GM12878 (cell line): ENCODE measurements at regions not wholly inside any gene's neighbourhood (a gene's known extent, or its start where the extent isn't known, plus 50 kb on each side); places are given as distances from the start of the nearest gene placed in this dataset.

Experiments
- ATAC-seq: fragments of 200-7000 bp; cut with Tn5 transposase; 3 replicates; pipeline ENCODE4 v1.9.1; 2020; ENCODE audit warnings: mild to moderate bottlenecking, moderate library complexity
- BruUV-seq: library from RNA; stranded (reverse); fragments of 400-500 nt; replicated peaks from 2 replicates; lab custom pipeline; 2021; lab: Mats Ljungman, UMichigan
- CTCF ChIA-PET: fragments of 300-600 bp; sonication (Branson Sonifier 250); formaldehyde crosslinking; extraction: SDS; loops from one replicate; lab custom pipeline; 2021; ENCODE audit warnings: inconsistent platforms; lab: Yijun Ruan, JAX
- POLR2A ChIA-PET: fragments of 350-600 bp; formaldehyde crosslinking; extraction: SDS; loops from one replicate; lab custom pipeline; 2021; ENCODE audit warnings: inconsistent platforms; lab: Charles Lee
- RAD21 ChIA-PET: fragments of 300-600 bp; sonication (Branson Sonifier 250); formaldehyde crosslinking; loops from one replicate; lab custom pipeline; 2023; ENCODE audit warnings: antibody characterized with exemption; ENCODE audit not compliant: unreplicated experiment; lab: Charles Lee
- SMC1A ChIA-PET: fragments of 300-600 bp; sonication (Branson Sonifier 250); formaldehyde crosslinking; loops from one replicate; lab custom pipeline; 2023; ENCODE audit not compliant: unreplicated experiment, uncharacterized antibody; lab: Charles Lee
- DNase-seq: peaks from one replicate; pipeline ENCODE4 v3.0.0-alpha.2; 2011; ENCODE audit warnings: low read depth, low spot score
- FAIRE-seq: peaks from 3 replicates; lab custom pipeline; 2011; peaks lifted over from hg19 to GRCh38; lab: Jason Lieb, UNC
- H2AFZ ChIP-seq: 2 replicates; pipeline ENCODE4 v1.6.0; 2011; ENCODE audit warnings: low read depth, low read length, control low read depth; ENCODE audit not compliant: control insufficient read depth
- H3K27ac ChIP-seq: 2 replicates; pipeline ENCODE4 v1.5.1; 2011; ENCODE audit warnings: control low read depth; ENCODE audit not compliant: control insufficient read depth, insufficient read depth
- H3K27me3 ChIP-seq, 2 experiments: replicated peaks in 1 of 2; 2 replicates each; pipeline versions ENCODE4 v1.6.0 to v1.6.1; 2011; ENCODE audit warnings: low read length in 1 of 2; ENCODE audit not compliant: control insufficient read depth in 2 of 2, insufficient read depth in 2 of 2
- H3K36me3 ChIP-seq, 2 experiments: 2 replicates each; pipeline ENCODE4 v1.5.1; 2011; ENCODE audit warnings: low read length in 1 of 2; ENCODE audit not compliant: control insufficient read depth in 2 of 2, insufficient read depth in 2 of 2
- H3K4me1 ChIP-seq: 2 replicates; pipeline ENCODE4 v1.6.1; 2011; ENCODE audit warnings: mild to moderate bottlenecking, low read length, moderate library complexity, mixed read lengths; ENCODE audit not compliant: control insufficient read depth, insufficient read depth
- H3K4me2 ChIP-seq: 2 replicates; pipeline ENCODE4 v1.6.0; 2011; ENCODE audit warnings: control low read depth; ENCODE audit not compliant: control insufficient read depth, insufficient read depth
- H3K4me3 ChIP-seq: fragments of 200-600 bp; sonication (generic); 2 replicates; pipeline ENCODE4 v1.5.1; 2016
- H3K79me2 ChIP-seq: 2 replicates; pipeline ENCODE4 v1.6.0; 2011; ENCODE audit warnings: low read length; ENCODE audit not compliant: control insufficient read depth, insufficient read depth
- H3K9ac ChIP-seq: 2 replicates; pipeline ENCODE4 v1.8.0; 2011; ENCODE audit warnings: low read length, control low read depth, mixed read lengths; ENCODE audit not compliant: control insufficient read depth, insufficient read depth
- H3K9me3 ChIP-seq: replicated peaks from 3 replicates; pipeline ENCODE4 v1.5.1; 2011; ENCODE audit warnings: mild to moderate bottlenecking, low read length; ENCODE audit not compliant: control insufficient read depth, insufficient read depth
- H4K20me1 ChIP-seq: 2 replicates; pipeline ENCODE4 v1.6.0; 2011; ENCODE audit not compliant: control insufficient read depth, insufficient read depth
- HDGF ChIP-seq: fragments of 450-650 bp; IDR thresholded peaks from 2 replicates; pipeline ENCODE4 v1.6.1; 2016; ENCODE audit warnings: antibody characterized with exemption
- NBN ChIP-seq: fragments of 450-650 bp; IDR thresholded peaks from 2 replicates; pipeline ENCODE4 v1.6.1; 2016
- NFYA ChIP-seq: IDR thresholded peaks from 2 replicates; pipeline ENCODE4 v1.6.1; 2011; ENCODE audit warnings: low read depth, mild to moderate bottlenecking, low read length, improper control_type of control experiment, borderline replicate concordance
- RCOR1 ChIP-seq: conservative IDR thresholded peaks from 2 replicates; pipeline ENCODE4 v1.6.1; 2012; ENCODE audit warnings: low read depth, low read length, improper control_type of control experiment
- STAT1 ChIP-seq: fragments of 450-650 bp; conservative IDR thresholded peaks from 2 replicates; pipeline ENCODE4 v1.6.1; 2014; ENCODE audit warnings: antibody characterized with exemption, mild to moderate bottlenecking
- YY1 ChIP-seq: IDR thresholded peaks from 2 replicates; pipeline ENCODE4 v1.6.1; 2011; ENCODE audit warnings: low read depth, mild to moderate bottlenecking, low read length
- ZBED1 ChIP-seq: IDR thresholded peaks from 2 replicates; pipeline ENCODE4 v1.6.1; 2016; ENCODE audit warnings: borderline replicate concordance
- WGBS: methylation state at CpG from one replicate; pipeline ENCODE4 v1.1.6; 2016; ENCODE audit warnings: low lambda C conversion rate; ENCODE audit not compliant: insufficient replicate concordance, insufficient coverage; ENCODE audit errors: missing lambda C conversion rate; 5-methylcytosine and 5-hydroxymethylcytosine counted together
- in situ Hi-C: fragments of 300-500 bp; cut with MboI; formaldehyde crosslinking; loops from 9 replicates; pipeline ENCODE4 v1.14.3; 2018; ENCODE audit warnings: mixed read lengths
- intact Hi-C: fragments of 100-400 bp; cut with micrococcal nuclease; formaldehyde crosslinking; loops from one replicate; pipeline ENCODE4 v1.14.2; 2022; ENCODE audit not compliant: unreplicated experiment
- TF ChIP-seq, protein P1 (sequence below): fragments of 450-650 bp; IDR thresholded peaks from 2 replicates; pipeline ENCODE4 v1.6.1; 2016; ENCODE audit warnings: mild to moderate bottlenecking, moderate library complexity, borderline replicate concordance

DNA sequence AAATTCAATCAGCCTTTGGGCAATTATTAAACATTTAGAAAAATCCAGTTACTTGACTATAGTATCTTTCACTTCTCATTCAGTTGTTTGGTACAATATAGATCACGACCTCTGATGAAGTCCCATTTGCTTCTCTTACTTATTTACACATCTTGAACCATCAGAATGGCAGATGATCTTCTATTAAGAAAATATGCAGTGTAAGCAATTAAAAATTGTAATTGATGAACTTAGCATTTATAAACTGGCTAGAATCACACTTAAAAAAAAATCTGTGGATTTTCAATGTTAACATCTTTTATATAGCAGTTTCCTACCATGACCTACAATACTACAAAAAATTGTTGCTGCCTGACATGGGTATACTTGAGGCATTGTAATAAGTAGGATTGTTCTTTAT, 395.5 kb upstream of the CNTN4 start:
- POLR2A ChIA-PET, result no interaction called here
- in situ Hi-C loops, result no loop called here
- 0% methylated on average over 1 of the region's 1 CpG for WGBS

More for the DNA sequence above, 395.5 kb upstream of the CNTN4 start:
- intact Hi-C loops, result no loop called here
- Histone ChIP-seq H3K79me2 (no peaks in the 10 kb centered on the region), H3K36me3 (no peaks in the 10 kb centered on the region), H3K27ac (no peak overlapping the region), H2AFZ (no peak overlapping the region), H3K4me1 (no peaks in the 10 kb centered on the region), H3K27me3 (no peaks in the 10 kb centered on the region), H3K9me3 (no peaks in the 10 kb centered on the region), H3K9ac (no peak overlapping the region), H3K4me2 (no peak overlapping the region), H3K4me3 (no peak overlapping the region), H4K20me1 (no peaks in the 10 kb centered on the region)
- no peak for DNase-seq
- TF ChIP-seq STAT1, result no peak
- TF ChIP-seq RCOR1, result no peak
- TF ChIP-seq NBN, result no peak
- TF ChIP-seq, protein P1, sequence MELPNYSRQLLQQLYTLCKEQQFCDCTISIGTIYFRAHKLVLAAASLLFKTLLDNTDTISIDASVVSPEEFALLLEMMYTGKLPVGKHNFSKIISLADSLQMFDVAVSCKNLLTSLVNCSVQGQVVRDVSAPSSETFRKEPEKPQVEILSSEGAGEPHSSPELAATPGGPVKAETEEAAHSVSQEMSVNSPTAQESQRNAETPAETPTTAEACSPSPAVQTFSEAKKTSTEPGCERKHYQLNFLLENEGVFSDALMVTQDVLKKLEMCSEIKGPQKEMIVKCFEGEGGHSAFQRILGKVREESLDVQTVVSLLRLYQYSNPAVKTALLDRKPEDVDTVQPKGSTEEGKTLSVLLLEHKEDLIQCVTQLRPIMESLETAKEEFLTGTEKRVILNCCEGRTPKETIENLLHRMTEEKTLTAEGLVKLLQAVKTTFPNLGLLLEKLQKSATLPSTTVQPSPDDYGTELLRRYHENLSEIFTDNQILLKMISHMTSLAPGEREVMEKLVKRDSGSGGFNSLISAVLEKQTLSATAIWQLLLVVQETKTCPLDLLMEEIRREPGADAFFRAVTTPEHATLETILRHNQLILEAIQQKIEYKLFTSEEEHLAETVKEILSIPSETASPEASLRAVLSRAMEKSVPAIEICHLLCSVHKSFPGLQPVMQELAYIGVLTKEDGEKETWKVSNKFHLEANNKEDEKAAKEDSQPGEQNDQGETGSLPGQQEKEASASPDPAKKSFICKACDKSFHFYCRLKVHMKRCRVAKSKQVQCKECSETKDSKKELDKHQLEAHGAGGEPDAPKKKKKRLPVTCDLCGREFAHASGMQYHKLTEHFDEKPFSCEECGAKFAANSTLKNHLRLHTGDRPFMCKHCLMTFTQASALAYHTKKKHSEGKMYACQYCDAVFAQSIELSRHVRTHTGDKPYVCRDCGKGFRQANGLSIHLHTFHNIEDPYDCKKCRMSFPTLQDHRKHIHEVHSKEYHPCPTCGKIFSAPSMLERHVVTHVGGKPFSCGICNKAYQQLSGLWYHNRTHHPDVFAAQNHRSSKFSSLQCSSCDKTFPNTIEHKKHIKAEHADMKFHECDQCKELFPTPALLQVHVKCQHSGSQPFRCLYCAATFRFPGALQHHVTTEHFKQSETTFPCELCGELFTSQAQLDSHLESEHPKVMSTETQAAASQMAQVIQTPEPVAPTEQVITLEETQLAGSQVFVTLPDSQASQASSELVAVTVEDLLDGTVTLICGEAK, result no peak
- no peak for TF ChIP-seq HDGF
- TF ChIP-seq ZBED1, result no peak
- TF ChIP-seq NFYA, result no peak
- no peak for TF ChIP-seq YY1
- RAD21 ChIA-PET, result no interaction called here
- no peak for FAIRE-seq
- no peak for ATAC-seq
- CTCF ChIA-PET, result no interaction called here
- SMC1A ChIA-PET, result no interaction called here
- no TSS peak for BruUV-seq
